Adrenal gland (tissue), 9 donors: ENCODE measurements at regions not wholly inside any gene's neighbourhood (a gene's known extent, or its start where the extent isn't known, plus 50 kb on each side); places are given as distances from the start of the nearest gene placed in this dataset.

Source experiments
- DNase-seq, 7 donors: peaks; one replicate each; pipeline ENCODE4 v3.0.0-alpha.2; 2019 to 2020
- H3K27ac ChIP-seq, 5 donors: fragments of 200-600 bp; sonication (generic) in 4 of 5; 1 replicate in 3 of 5; 2 replicates in 2 of 5; pipeline versions ENCODE4 v1.5.1 to v1.8.0; 2016 to 2020; ENCODE audit warnings: mild to moderate bottlenecking in 1 of 5
- H3K27me3 ChIP-seq: fragments of 200-600 bp; 2 replicates; pipeline ENCODE4 v1.8.0; 2021
- H3K36me3 ChIP-seq, 2 donors: fragments of 200-600 bp; replicated peaks in 1 of 2; 1 replicate in 1 of 2; 2 replicates in 1 of 2; pipeline versions ENCODE4 v1.5.1 to v1.8.0; 2018 to 2022
- H3K4me1 ChIP-seq, 2 donors: fragments of 200-600 bp; replicated peaks in 1 of 2; 1 replicate in 1 of 2; 2 replicates in 1 of 2; pipeline versions ENCODE4 v1.5.1 to v1.8.0; 2018 to 2021
- H3K4me3 ChIP-seq, 4 donors: fragments of 200-600 bp; sonication (generic) in 3 of 4; one replicate each; pipeline ENCODE4 v1.5.1; 2016 to 2018
- H3K9me3 ChIP-seq, 3 donors: fragments of 200-600 bp; sonication (generic) in 1 of 3; replicated peaks in 1 of 3; 1 replicate in 2 of 3; 2 replicates in 1 of 3; pipeline versions ENCODE4 v1.5.1 to v1.8.0; 2016 to 2021
- CTCF ChIP-seq, 6 experiments: fragments of 450-650 bp in 4 of 6; fragments of 200-600 bp in 2 of 6; sonication (generic) in 1 of 6; IDR thresholded peaks; 1 replicate in 5 of 6; 2 replicates in 1 of 6; pipeline versions ENCODE4 v1.5.1 to v1.8.0; 2016 to 2021; ENCODE audit warnings: antibody characterized with exemption in 6 of 6, mild to moderate bottlenecking in 2 of 6, moderate library complexity in 1 of 6
- POLR2A ChIP-seq, 2 donors: fragments of 450-650 bp; IDR thresholded peaks; one replicate each; pipeline ENCODE4 v1.6.1; 2017; ENCODE audit warnings: antibody characterized with exemption in 2 of 2, mild to moderate bottlenecking in 2 of 2, moderate library complexity in 1 of 2
- WGBS, 4 donors: extraction: QIAGEN DNeasy Blood & Tissue Kit in 2 of 4; methylation state at CpG; one replicate each; pipeline versions ENCODE4 v1.1.5 to v1.1.7; 2013 to 2017; 5-methylcytosine and 5-hydroxymethylcytosine counted together
- intact Hi-C, 2 donors: fragments of 100-400 bp; cut with DNase I; formaldehyde crosslinking; loops; one replicate each; pipeline versions ENCODE4 v1.14.1 to v1.15.0; 2022 to 2023
- donor health status: healthy with polysubstance abuse.
- donor health status: Bipolar disorder and iron deficiency.
- donor health status: DM: yes; HTN: yes; CAD: no.
- donor health status: DM: no; HTN: no; CAD: no.
- donor health status: DM: no; HTN: no; CAD: no.

GRCh38 chr5:35372482-35372881, 142.2 kb upstream of the PRLR start:
- Histone ChIP-seq H3K4me1 (no peaks in the 10 kb centered on the region), H3K27me3 (no peaks in the 10 kb centered on the region), H3K9me3 (no peaks in the 10 kb centered on the region), H3K4me3 (no peak overlapping the region), H3K27ac (no peak overlapping the region), H3K36me3 (no peaks in the 10 kb centered on the region)
- WGBS, 4 donors, result 83 to 88% (median 86%) methylated on average over 2 of the region's 2 CpGs
- DNase-seq, result no peak
- intact Hi-C loops, result no loop called here
- TF ChIP-seq CTCF (IDR thresholded peaks at IDR 0.05) (no peak), POLR2A (IDR thresholded peaks at IDR 0.05) (no peak)

- intact Hi-C loops, result no loop called here
- no peaks in the 10 kb centered on the region for H3K4me1 ChIP-seq
- no peaks in the 10 kb centered on the region for H3K9me3 ChIP-seq
- peak in 1 of 7 donors; percentile 7 for DNase-seq
- H3K27ac ChIP-seq, result no peak overlapping the region
- H3K27me3 ChIP-seq, result no peaks in the 10 kb centered on the region
- no peak for TF ChIP-seq CTCF (IDR thresholded peaks at IDR 0.05)
- TF ChIP-seq POLR2A (IDR thresholded peaks at IDR 0.05), result no peak
- H3K36me3 ChIP-seq, result no peaks in the 10 kb centered on the region
- H3K4me3 ChIP-seq, result no peak overlapping the region
- 42 to 57% (median 50%) methylated on average over 1 of the region's 1 CpG for WGBS, 4 donors
Measured at GRCh38 chr5:35371951-35372426, 141.7 kb upstream of the PRLR start.

- H3K27ac ChIP-seq, result no peak overlapping the region
- H3K4me3 ChIP-seq, result no peak overlapping the region
- no peaks in the 10 kb centered on the region for H3K9me3 ChIP-seq
- no peaks in the 10 kb centered on the region for H3K4me1 ChIP-seq
- no peaks in the 10 kb centered on the region for H3K27me3 ChIP-seq
- TF ChIP-seq CTCF (IDR thresholded peaks at IDR 0.05) (no peak), POLR2A (IDR thresholded peaks at IDR 0.05) (no peak)
- H3K36me3 ChIP-seq, result no peaks in the 10 kb centered on the region
- 30 to 46% (median 32%) methylated on average over 2 of the region's 2 CpGs for WGBS, 4 donors
- intact Hi-C loops, result no loop called here
- DNase-seq, result no peak
Measured at GRCh38 chr5:35370871-35371270, 140.6 kb upstream of the PRLR start.

- TF ChIP-seq CTCF (IDR thresholded peaks at IDR 0.05) (no peak), POLR2A (IDR thresholded peaks at IDR 0.05) (no peak)
- Histone ChIP-seq H3K27ac (no peak overlapping the region), H3K9me3 (no peaks in the 10 kb centered on the region), H3K4me3 (no peak overlapping the region), H3K27me3 (no peaks in the 10 kb centered on the region), H3K36me3 (no peaks in the 10 kb centered on the region), H3K4me1 (no peaks in the 10 kb centered on the region)
- peak in 1 of 7 donors; percentile 76 for DNase-seq
- WGBS, 4 donors, result 59 to 65% (median 63%) methylated on average over 7 of the region's 7 CpGs
- intact Hi-C loops, result no loop called here
Measured at GRCh38 chr5:35369965-35370790, 139.9 kb upstream of the PRLR start.
